Lower lobe of right lung (tissue), 2 donors: ENCODE measurements at regions not wholly inside any gene's neighbourhood (a gene's known extent, or its start where the extent isn't known, plus 50 kb on each side); places are given as distances from the start of the nearest gene placed in this dataset.

Experiments used
- ATAC-seq, 2 donors: fragments of 200-7000 bp; cut with Tn5 transposase; one replicate each; pipeline ENCODE4 v1.9.1; 2020 to 2022; ENCODE audit warnings: mild to moderate bottlenecking in 2 of 2, moderate library complexity in 2 of 2
- DNase-seq: peaks from one replicate; pipeline ENCODE4 v3.0.0-alpha.2; 2020
- H3K27ac ChIP-seq: fragments of 200-600 bp; one replicate; pipeline ENCODE4 v1.8.0; 2022
- H3K27me3 ChIP-seq: fragments of 200-600 bp; one replicate; pipeline ENCODE4 v1.8.0; 2022; ENCODE audit warnings: low read depth
- H3K36me3 ChIP-seq: fragments of 200-600 bp; one replicate; pipeline ENCODE4 v1.8.0; 2022; ENCODE audit warnings: mild to moderate bottlenecking
- H3K4me1 ChIP-seq: fragments of 200-600 bp; one replicate; pipeline ENCODE4 v1.8.0; 2022
- H3K4me3 ChIP-seq: fragments of 200-600 bp; one replicate; pipeline ENCODE4 v1.8.0; 2022; ENCODE audit warnings: mild to moderate bottlenecking
- H3K9me3 ChIP-seq: fragments of 200-600 bp; one replicate; pipeline ENCODE4 v1.8.0; 2022
- CTCF ChIP-seq: fragments of 200-600 bp; IDR thresholded peaks from one replicate; pipeline ENCODE4 v1.8.0; 2022; ENCODE audit warnings: antibody characterized with exemption, mild to moderate bottlenecking
- intact Hi-C: fragments of 100-400 bp; cut with DNase I; formaldehyde crosslinking; loops from one replicate; pipeline ENCODE4 v1.11.0; 2022
- donor health status: DM: no; HTN: yes; CAD: no; lungs with severe emphysema.

DNA sequence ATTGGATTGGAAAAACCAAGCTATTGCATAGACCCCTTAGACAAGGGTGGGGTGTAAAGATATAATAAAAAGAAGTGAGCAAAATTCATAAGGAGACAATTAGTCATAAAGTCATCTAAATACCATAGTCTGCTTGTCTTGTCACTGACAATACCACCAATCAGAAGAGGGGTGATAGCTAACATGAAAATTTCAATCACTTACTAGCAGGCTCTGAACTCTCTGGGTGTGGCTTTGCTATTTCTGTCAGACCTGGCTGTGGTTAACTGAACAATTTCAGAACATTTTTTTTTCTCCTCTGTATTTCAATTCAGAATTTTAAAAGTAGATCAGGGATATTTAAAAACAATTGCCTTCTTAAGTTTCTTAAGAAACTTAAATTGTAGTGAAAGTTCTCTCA is 158.5 kb upstream of the PRMT6 start:
- intact Hi-C loops = no loop called here
- Histone ChIP-seq H3K27me3 (no peaks in the 10 kb centered on the region), H3K4me1 (no peaks in the 10 kb centered on the region), H3K36me3 (no peaks in the 10 kb centered on the region), H3K27ac (no peak overlapping the region), H3K9me3 (no peaks in the 10 kb centered on the region), H3K4me3 (no peak overlapping the region)
- no peak for DNase-seq
- no peak for ATAC-seq
- TF ChIP-seq CTCF = no peak

- intact Hi-C loops = no loop called here
Measured at GRCh38 chr1:106899644-106900043, 156.8 kb upstream of the PRMT6 start.

GRCh38 chr1:106907795-106908194 is 148.7 kb upstream of the PRMT6 start:
- ATAC-seq = no peak
- no peak overlapping the region for H3K27ac ChIP-seq
- no peak for DNase-seq
- no peaks in the 10 kb centered on the region for H3K27me3 ChIP-seq
- no peak overlapping the region for H3K4me3 ChIP-seq
- no peaks in the 10 kb centered on the region for H3K9me3 ChIP-seq
- H3K36me3 ChIP-seq = no peaks in the 10 kb centered on the region
- no peak for TF ChIP-seq CTCF
- H3K4me1 ChIP-seq = no peaks in the 10 kb centered on the region
- intact Hi-C loops = no loop called here

More at GRCh38 chr1:106899644-106900043, 156.8 kb upstream of the PRMT6 start:
- no peak for TF ChIP-seq CTCF
- Histone ChIP-seq H3K27ac (no peak overlapping the region), H3K36me3 (no peaks in the 10 kb centered on the region), H3K9me3 (no peaks in the 10 kb centered on the region), H3K4me1 (no peaks in the 10 kb centered on the region), H3K4me3 (no peak overlapping the region), H3K27me3 (no peaks in the 10 kb centered on the region)
- DNase-seq (no peak), ATAC-seq (no peak)

DNA sequence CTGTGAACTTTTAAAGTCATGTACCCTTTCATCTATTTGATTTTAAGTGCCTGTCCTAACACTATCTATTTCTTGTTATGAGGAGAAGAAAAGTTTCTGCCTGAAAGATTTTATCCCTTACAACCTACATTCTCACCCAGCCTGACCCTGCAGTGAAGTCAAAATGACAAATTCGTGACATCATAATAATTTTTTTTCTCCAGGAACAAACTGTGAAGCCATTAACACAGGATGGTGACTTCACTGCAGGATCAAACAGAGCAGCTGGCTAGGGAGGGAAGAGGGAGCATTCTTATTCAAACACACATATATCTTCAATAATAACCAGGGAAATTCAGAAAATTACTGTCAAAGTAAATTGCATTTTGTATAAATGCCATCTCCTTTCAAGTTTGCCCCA is 147.8 kb upstream of the PRMT6 start:
- ATAC-seq = no peak
- Histone ChIP-seq H3K9me3 (no peaks in the 10 kb centered on the region), H3K4me3 (no peak overlapping the region), H3K36me3 (no peaks in the 10 kb centered on the region), H3K4me1 (no peaks in the 10 kb centered on the region), H3K27ac (no peak overlapping the region), H3K27me3 (no peaks in the 10 kb centered on the region)
- DNase-seq = no peak
- TF ChIP-seq CTCF = no peak
- intact Hi-C loops = no loop called here

GRCh38 chr1:106910798-106911197 is 145.7 kb upstream of the PRMT6 start:
- no peak for TF ChIP-seq CTCF
- DNase-seq (no peak), ATAC-seq (no peak)
- Histone ChIP-seq H3K27ac (no peak overlapping the region), H3K36me3 (no peaks in the 10 kb centered on the region), H3K9me3 (no peaks in the 10 kb centered on the region), H3K27me3 (no peaks in the 10 kb centered on the region), H3K4me1 (no peaks in the 10 kb centered on the region), H3K4me3 (no peak overlapping the region)
- intact Hi-C loops = no loop called here

GRCh38 chr1:106912131-106912530 is 144.3 kb upstream of the PRMT6 start:
- no peak overlapping the region for H3K27ac ChIP-seq
- no peak for TF ChIP-seq CTCF
- no peaks in the 10 kb centered on the region for H3K4me1 ChIP-seq
- H3K9me3 ChIP-seq = no peaks in the 10 kb centered on the region
- DNase-seq (no peak), ATAC-seq (no peak)
- no peaks in the 10 kb centered on the region for H3K36me3 ChIP-seq
- intact Hi-C loops = no loop called here
- no peak overlapping the region for H3K4me3 ChIP-seq
- H3K27me3 ChIP-seq = no peaks in the 10 kb centered on the region
